CD4-positive, alpha-beta T cell (primary cell): ENCODE measurements at regions not wholly inside any gene's neighbourhood (a gene's known extent, or its start where the extent isn't known, plus 50 kb on each side); places are given as distances from the start of the nearest gene placed in this dataset.

ENCODE experiments used
- ATAC-seq: fragments of 200-7000 bp; cut with Tn5 transposase; one replicate; pipeline ENCODE4 v1.10.0; 2022; ENCODE audit warnings: mild to moderate bottlenecking; ENCODE audit not compliant: poor library complexity
- CTCF ChIA-PET: fragments of 350-600 bp; sonication (Branson Sonifier 250); formaldehyde crosslinking; loops from one replicate; lab custom pipeline; 2021; ENCODE audit warnings: antibody characterized with exemption, inconsistent platforms; lab: Charles Lee
- POLR2A ChIA-PET: fragments of 350-600 bp; sonication (Branson Sonifier 250); formaldehyde crosslinking; loops from one replicate; lab custom pipeline; 2021; ENCODE audit warnings: antibody characterized with exemption, inconsistent platforms; lab: Charles Lee
- DNase-seq, 14 experiments: peaks; one replicate each; pipeline ENCODE4 v3.0.0-alpha.2; 2013 to 2020; ENCODE audit warnings: mixed read lengths in 2 of 14
- H3K27ac ChIP-seq, 2 donors: one replicate each; pipeline versions ENCODE4 v1.5.1 to v1.7.0; 2013; ENCODE audit warnings: low read length in 2 of 2, low read depth in 1 of 2, mild to moderate bottlenecking in 1 of 2
- H3K27me3 ChIP-seq, 2 experiments: 1 replicate in 1 of 2; 2 replicates in 1 of 2; pipeline versions ENCODE4 v1.6.1 to v1.7.0; 2013; ENCODE audit warnings: low read length in 2 of 2, control low read depth in 1 of 2, mild to moderate bottlenecking in 1 of 2, moderate library complexity in 1 of 2; ENCODE audit not compliant: insufficient read depth in 2 of 2, control insufficient read depth in 1 of 2
- H3K36me3 ChIP-seq: one replicate; pipeline ENCODE4 v1.6.1; 2013; ENCODE audit warnings: low read length, control low read depth; ENCODE audit not compliant: insufficient read depth
- H3K4me1 ChIP-seq: one replicate; pipeline ENCODE4 v1.6.1; 2013; ENCODE audit warnings: low read length, control low read depth; ENCODE audit not compliant: insufficient read depth
- H3K4me3 ChIP-seq: one replicate; pipeline ENCODE4 v1.5.1; 2013; ENCODE audit warnings: mild to moderate bottlenecking, low read length, moderate library complexity
- H3K9me3 ChIP-seq, 2 experiments: 1 replicate in 1 of 2; 2 replicates in 1 of 2; pipeline versions ENCODE4 v1.6.1 to v1.7.0; 2013; ENCODE audit warnings: low read length in 2 of 2, mild to moderate bottlenecking in 2 of 2, control low read depth in 1 of 2, moderate library complexity in 1 of 2; ENCODE audit not compliant: control insufficient read depth in 1 of 2, insufficient read depth in 1 of 2
- H3K27ac Mint-ChIP-seq: one replicate; pipeline ENCODE4 v1.8.0; 2020; ENCODE audit warnings: mixed read lengths
- H3K27me3 Mint-ChIP-seq: one replicate; pipeline ENCODE4 v1.8.0; 2021; ENCODE audit warnings: mixed read lengths
- H3K36me3 Mint-ChIP-seq: one replicate; pipeline ENCODE4 v1.8.0; 2021; ENCODE audit warnings: low read depth, mixed read lengths
- H3K4me1 Mint-ChIP-seq: one replicate; pipeline ENCODE4 v1.8.0; 2021; ENCODE audit warnings: low read depth, mixed read lengths
- H3K4me3 Mint-ChIP-seq: one replicate; pipeline ENCODE4 v1.8.0; 2020; ENCODE audit warnings: mild to moderate bottlenecking, mixed read lengths
- H3K9me3 Mint-ChIP-seq: one replicate; pipeline ENCODE4 v1.8.0; 2020; ENCODE audit warnings: mixed read lengths
- intact Hi-C, 2 experiments: fragments of 100-400 bp; cut with DNase I in 1 of 2; cut with micrococcal nuclease in 1 of 2; formaldehyde crosslinking; loops; one replicate each; pipeline versions ENCODE4 v1.15.1 to v1.9.0; 2023 to 2025; cut with DNase I, micrococcal nuclease
- TF ChIP-seq, protein P1 (sequence below): fragments of 200-600 bp; IDR thresholded peaks from one replicate; pipeline ENCODE4 v1.8.0; 2022; ENCODE audit warnings: antibody characterized with exemption, mild to moderate bottlenecking

DNA sequence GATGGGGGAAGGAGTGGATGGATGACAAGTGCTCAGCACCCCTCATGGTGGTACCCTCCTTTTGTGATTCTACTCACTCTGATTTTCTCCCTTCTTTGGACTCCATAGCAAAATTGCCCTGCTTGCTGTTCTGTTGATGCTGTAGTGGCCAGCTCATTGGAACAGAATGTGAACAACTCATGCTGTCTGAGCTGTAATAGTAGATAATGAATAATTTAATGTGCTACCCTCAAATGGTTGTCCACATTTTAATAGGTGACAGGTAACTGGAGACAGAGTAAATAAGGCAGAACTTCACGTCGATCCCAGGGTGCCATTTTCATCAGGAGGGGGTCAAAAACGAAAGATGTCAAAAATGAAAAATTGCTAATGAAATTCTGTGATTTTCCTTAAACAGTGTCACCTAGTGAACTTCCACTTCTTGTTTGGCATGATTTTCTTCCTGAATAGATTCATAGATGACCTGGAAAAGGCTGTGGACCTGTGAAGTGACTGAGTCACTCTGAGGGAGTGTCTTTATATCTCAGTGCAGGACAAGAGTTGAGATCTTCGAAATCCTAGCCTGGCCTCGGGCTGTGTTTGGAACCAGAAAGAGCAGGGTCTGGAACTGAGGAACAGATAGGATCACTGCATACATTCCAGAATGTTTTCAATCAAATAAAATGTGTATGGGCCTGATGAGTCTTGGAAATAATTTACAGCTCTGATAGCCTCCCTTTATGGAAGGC, 270.2 kb downstream of the PSAT1 start:
- Mint-ChIP-seq H3K4me1 (no peaks in the 10 kb centered on the region), H3K27me3 (no peaks in the 10 kb centered on the region), H3K36me3 (no peaks in the 10 kb centered on the region), H3K27ac (no peak overlapping the region), H3K4me3 (no peak overlapping the region), H3K9me3 (peaks cover 2% of the 10 kb centered on the region)
- ChIA-PET POLR2A (no interaction called here), CTCF (no interaction called here)
- TF ChIP-seq, protein P1, sequence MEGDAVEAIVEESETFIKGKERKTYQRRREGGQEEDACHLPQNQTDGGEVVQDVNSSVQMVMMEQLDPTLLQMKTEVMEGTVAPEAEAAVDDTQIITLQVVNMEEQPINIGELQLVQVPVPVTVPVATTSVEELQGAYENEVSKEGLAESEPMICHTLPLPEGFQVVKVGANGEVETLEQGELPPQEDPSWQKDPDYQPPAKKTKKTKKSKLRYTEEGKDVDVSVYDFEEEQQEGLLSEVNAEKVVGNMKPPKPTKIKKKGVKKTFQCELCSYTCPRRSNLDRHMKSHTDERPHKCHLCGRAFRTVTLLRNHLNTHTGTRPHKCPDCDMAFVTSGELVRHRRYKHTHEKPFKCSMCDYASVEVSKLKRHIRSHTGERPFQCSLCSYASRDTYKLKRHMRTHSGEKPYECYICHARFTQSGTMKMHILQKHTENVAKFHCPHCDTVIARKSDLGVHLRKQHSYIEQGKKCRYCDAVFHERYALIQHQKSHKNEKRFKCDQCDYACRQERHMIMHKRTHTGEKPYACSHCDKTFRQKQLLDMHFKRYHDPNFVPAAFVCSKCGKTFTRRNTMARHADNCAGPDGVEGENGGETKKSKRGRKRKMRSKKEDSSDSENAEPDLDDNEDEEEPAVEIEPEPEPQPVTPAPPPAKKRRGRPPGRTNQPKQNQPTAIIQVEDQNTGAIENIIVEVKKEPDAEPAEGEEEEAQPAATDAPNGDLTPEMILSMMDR: no peak
- intact Hi-C loops: no loop called here
- DNase-seq (no peak), ATAC-seq (no peak)
- Histone ChIP-seq H3K4me1 (no peaks in the 10 kb centered on the region), H3K27ac (no peak overlapping the region), H3K27me3 (no peaks in the 10 kb centered on the region), H3K9me3 (no peaks in the 10 kb centered on the region), H3K4me3 (no peak overlapping the region), H3K36me3 (no peaks in the 10 kb centered on the region)

DNA sequence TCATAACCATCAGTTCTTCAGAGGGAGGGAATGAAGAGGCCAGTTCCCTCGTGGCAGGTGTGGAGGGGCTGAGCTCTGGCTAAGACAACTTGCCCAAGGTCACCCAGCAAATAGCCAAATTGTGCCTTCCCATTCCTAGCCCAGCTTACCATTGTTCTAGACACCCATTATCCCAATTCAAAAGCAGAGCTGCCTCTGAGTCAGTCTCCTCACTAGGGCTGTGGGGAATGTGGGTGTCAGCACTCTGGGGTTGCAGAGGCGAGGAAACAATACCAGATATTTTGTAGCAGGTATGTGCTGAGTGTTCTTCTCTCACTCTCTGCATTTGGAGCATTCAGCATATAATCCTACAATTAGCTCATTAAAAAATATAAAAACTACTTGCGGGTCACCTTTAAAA, 270.8 kb downstream of the PSAT1 start:
- CTCF ChIA-PET: no interaction called here
- intact Hi-C loops: no loop called here
- Histone ChIP-seq H3K27me3 (no peaks in the 10 kb centered on the region), H3K27ac (no peak overlapping the region), H3K9me3 (no peaks in the 10 kb centered on the region), H3K4me3 (no peak overlapping the region), H3K36me3 (no peaks in the 10 kb centered on the region), H3K4me1 (no peaks in the 10 kb centered on the region)
- Mint-ChIP-seq H3K27ac (no peak overlapping the region), H3K4me1 (no peaks in the 10 kb centered on the region), H3K36me3 (no peaks in the 10 kb centered on the region), H3K4me3 (no peak overlapping the region), H3K27me3 (no peaks in the 10 kb centered on the region), H3K9me3 (peaks cover 2% of the 10 kb centered on the region)
- no peak for ATAC-seq
- POLR2A ChIA-PET: no interaction called here
- TF ChIP-seq, protein P1: no peak
- DNase-seq: no peak

DNA sequence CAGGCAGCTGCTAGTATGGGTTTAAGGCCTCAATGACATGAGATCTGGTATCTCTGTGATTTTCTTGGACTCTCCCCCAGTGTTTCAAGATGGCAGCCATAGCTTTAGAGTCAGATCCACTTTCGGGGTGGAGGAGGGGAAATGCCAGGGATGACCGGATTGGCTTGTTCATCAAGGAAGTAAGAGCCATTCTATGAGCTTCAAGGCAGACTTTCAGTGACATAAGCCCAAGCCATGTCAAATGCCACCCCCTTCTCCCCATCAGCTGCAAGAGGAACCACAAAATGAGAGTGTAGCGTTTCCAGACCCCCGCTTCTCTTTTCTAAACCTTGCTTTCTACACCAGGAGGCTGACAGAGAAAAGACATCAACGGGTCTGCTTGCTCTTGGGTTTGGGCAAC, 271.8 kb downstream of the PSAT1 start:
- H3K27ac ChIP-seq: no peak overlapping the region
- Mint-ChIP-seq H3K36me3 (no peaks in the 10 kb centered on the region), H3K27ac (no peak overlapping the region), H3K4me3 (no peak overlapping the region), H3K9me3 (no peaks in the 10 kb centered on the region), H3K4me1 (no peaks in the 10 kb centered on the region), H3K27me3 (no peaks in the 10 kb centered on the region)
- no peaks in the 10 kb centered on the region for H3K9me3 ChIP-seq
- intact Hi-C loops: no loop called here
- no peaks in the 10 kb centered on the region for H3K36me3 ChIP-seq
- H3K27me3 ChIP-seq: no peaks in the 10 kb centered on the region
- ATAC-seq (no peak), DNase-seq (no peak)
- POLR2A ChIA-PET: no interaction called here
- H3K4me3 ChIP-seq: no peak overlapping the region
- TF ChIP-seq, protein P1: no peak
- H3K4me1 ChIP-seq: no peaks in the 10 kb centered on the region
- CTCF ChIA-PET: no interaction called here
